Gastrocnemius medialis (tissue), 4 donors: ENCODE measurements at regions not wholly inside any gene's neighbourhood (a gene's known extent, or its start where the extent isn't known, plus 50 kb on each side); places are given as distances from the start of the nearest gene placed in this dataset.

Experiments
- CTCF ChIP-seq, 5 experiments: fragments of 450-650 bp in 3 of 5; fragments of 200-600 bp in 2 of 5; sonication (generic) in 2 of 5; IDR thresholded peaks in 4 of 5; conservative IDR thresholded peaks in 1 of 5; 1 replicate in 4 of 5; 2 replicates in 1 of 5; pipeline ENCODE4 v1.5.1; 2016 to 2019; ENCODE audit warnings: antibody characterized with exemption in 5 of 5, mild to moderate bottlenecking in 3 of 5, moderate library complexity in 3 of 5
- POLR2A ChIP-seq, 2 donors: fragments of 450-650 bp; IDR thresholded peaks; one replicate each; pipeline ENCODE4 v1.6.1; 2017; ENCODE audit warnings: antibody characterized with exemption in 2 of 2, mild to moderate bottlenecking in 2 of 2, moderate library complexity in 2 of 2

DNA sequence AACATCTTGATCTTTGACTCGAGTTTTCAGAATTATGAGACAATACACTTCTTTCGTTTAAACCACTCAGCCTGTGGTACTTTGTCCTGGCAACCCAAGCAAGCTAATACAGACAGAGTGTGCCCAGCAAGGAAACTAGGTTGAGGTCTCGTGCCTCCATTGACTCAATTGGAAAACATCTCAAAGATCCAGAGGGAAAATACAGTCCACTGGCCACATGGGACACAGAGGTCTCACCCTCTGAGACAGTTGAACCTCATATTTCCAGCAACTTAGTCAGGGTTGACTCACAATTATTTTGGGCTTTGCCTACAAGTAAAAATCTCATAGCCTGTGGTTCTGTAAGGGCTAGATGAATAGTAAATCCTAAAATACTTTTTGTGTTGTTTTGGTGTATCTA is 631.5 kb downstream of the MTRR start:
- TF ChIP-seq POLR2A (IDR thresholded peaks at IDR 0.05), result no peak
- no peak for TF ChIP-seq CTCF (IDR thresholded peaks at IDR 0.05 in 4 of 5, conservative IDR thresholded peaks at IDR 0.05 in 1 of 5)
